NB4 (cell line): ENCODE measurements at regions not wholly inside any gene's neighbourhood (a gene's known extent, or its start where the extent isn't known, plus 50 kb on each side); places are given as distances from the start of the nearest gene placed in this dataset.

Experiments
- CTCF ChIP-seq: IDR thresholded peaks from one replicate; pipeline ENCODE4 v1.5.1; 2012; ENCODE audit warnings: low read depth, low read length
- MAX ChIP-seq: IDR thresholded peaks from 2 replicates; pipeline ENCODE4 v1.6.1; 2011; ENCODE audit warnings: low read depth, low read length
- MYC ChIP-seq: IDR thresholded peaks from 2 replicates; pipeline ENCODE4 v1.6.1; 2011; ENCODE audit warnings: low read depth, low read length
- POLR2A ChIP-seq: IDR thresholded peaks from 2 replicates; pipeline ENCODE4 v1.6.1; 2011; ENCODE audit warnings: mild to moderate bottlenecking; ENCODE audit not compliant: insufficient read length; ENCODE audit errors: extremely low read depth

DNA sequence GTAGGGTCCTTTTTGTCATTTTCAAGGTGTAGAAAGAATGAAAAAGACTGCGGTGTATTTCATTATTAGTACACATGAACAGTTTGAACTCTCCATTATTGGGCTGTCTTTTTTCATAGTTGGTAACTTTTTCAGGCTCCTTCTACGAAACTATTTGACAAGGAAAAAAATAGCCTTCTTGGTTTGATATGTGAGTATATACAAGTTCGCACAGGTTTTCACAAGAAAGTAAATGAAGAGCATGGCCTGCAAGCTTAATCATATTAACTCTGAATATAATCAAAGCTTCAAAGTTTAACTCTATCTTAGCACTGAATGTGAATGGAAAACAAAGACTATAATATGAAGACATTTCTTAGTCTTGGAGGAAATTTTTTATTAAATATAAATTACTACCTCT is 290.0 kb upstream of the ADGRL2 start:
- no peak for TF ChIP-seq CTCF
- TF ChIP-seq POLR2A: no peak
- no peak for TF ChIP-seq MAX
- no peak for TF ChIP-seq MYC
